Kidney epithelial cell (primary cell): ENCODE measurements at regions not wholly inside any gene's neighbourhood (a gene's known extent, or its start where the extent isn't known, plus 50 kb on each side); places are given as distances from the start of the nearest gene placed in this dataset.

Experiments
- DNase-seq: peaks from one replicate; pipeline ENCODE4 v3.0.0-alpha.2; 2010; ENCODE audit warnings: low read depth
- H3K27me3 ChIP-seq: 2 replicates; pipeline ENCODE4 v1.6.0; 2011; ENCODE audit warnings: low read length; ENCODE audit not compliant: control insufficient read depth, insufficient read depth
- H3K36me3 ChIP-seq: 2 replicates; pipeline ENCODE4 v1.5.1; 2011; ENCODE audit warnings: low read length; ENCODE audit not compliant: control insufficient read depth, insufficient read depth
- H3K4me3 ChIP-seq: 2 replicates; pipeline ENCODE4 v1.5.1; 2011; ENCODE audit warnings: low read depth, mild to moderate bottlenecking, control low read depth, low read length
- CTCF ChIP-seq: IDR thresholded peaks from 2 replicates; pipeline ENCODE4 v1.5.1; 2011; ENCODE audit warnings: mild to moderate bottlenecking, moderate library complexity, low read length, control low read depth, inconsistent platforms; ENCODE audit not compliant: insufficient read depth, poor library complexity, severe bottlenecking

DNA sequence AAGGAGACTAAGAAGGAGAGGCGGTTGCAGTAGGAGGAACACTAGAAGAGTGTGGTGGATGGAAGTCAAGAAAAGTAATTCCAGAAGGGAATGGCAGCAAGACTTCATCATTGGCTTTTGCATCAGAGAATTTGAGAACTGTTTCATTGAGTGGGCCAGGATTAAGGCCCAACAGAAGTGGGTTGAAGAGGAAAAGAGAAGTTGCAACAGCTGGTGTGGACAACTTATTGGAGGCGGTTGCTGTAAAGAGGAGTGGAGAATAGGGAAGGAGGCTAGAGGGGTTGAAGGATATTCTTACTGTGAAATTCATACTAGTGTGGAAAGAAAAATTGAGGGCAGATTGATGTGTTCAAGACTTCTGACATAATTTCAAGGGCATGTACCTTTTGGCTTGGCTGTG, 168.7 kb upstream of the FN1 start:
- H3K27me3 ChIP-seq: no peaks in the 10 kb centered on the region
- no peaks in the 10 kb centered on the region for H3K36me3 ChIP-seq
- TF ChIP-seq CTCF: no peak
- DNase-seq: no peak
- no peak overlapping the region for H3K4me3 ChIP-seq

GRCh38 chr2:215603440-215603839, 167.6 kb upstream of the FN1 start:
- no peak for DNase-seq

GRCh38 chr2:215602997-215603396, 167.1 kb upstream of the FN1 start:
- Histone ChIP-seq H3K36me3 (no peaks in the 10 kb centered on the region), H3K4me3 (no peak overlapping the region), H3K27me3 (no peaks in the 10 kb centered on the region)
- DNase-seq: no peak
- no peak for TF ChIP-seq CTCF

More at GRCh38 chr2:215603440-215603839, 167.6 kb upstream of the FN1 start:
- Histone ChIP-seq H3K27me3 (no peaks in the 10 kb centered on the region), H3K36me3 (no peaks in the 10 kb centered on the region), H3K4me3 (no peak overlapping the region)
- TF ChIP-seq CTCF: no peak

- Histone ChIP-seq H3K27me3 (no peaks in the 10 kb centered on the region), H3K4me3 (no peak overlapping the region), H3K36me3 (no peaks in the 10 kb centered on the region)
- no peak for DNase-seq
- no peak for TF ChIP-seq CTCF
These were observed 166.3 kb upstream of the FN1 start for GRCh38 chr2:215601990-215602721.

- H3K4me3 ChIP-seq: no peak overlapping the region
- no peaks in the 10 kb centered on the region for H3K36me3 ChIP-seq
- no peak for DNase-seq
- TF ChIP-seq CTCF: no peak
- H3K27me3 ChIP-seq: no peaks in the 10 kb centered on the region
These were observed 165.7 kb upstream of the FN1 start for GRCh38 chr2:215601526-215601925.
